ENCODE measurements at regions not wholly inside any gene's neighbourhood (a gene's known extent, or its start where the extent isn't known, plus 50 kb on each side); places are given as distances from the start of the nearest gene placed in this dataset.
"Not testable (repeated sequence)": the region's sequence is repeated elsewhere in the genome, so short reads cannot be mapped to it uniquely, and the experiment has no call there.

DNA sequence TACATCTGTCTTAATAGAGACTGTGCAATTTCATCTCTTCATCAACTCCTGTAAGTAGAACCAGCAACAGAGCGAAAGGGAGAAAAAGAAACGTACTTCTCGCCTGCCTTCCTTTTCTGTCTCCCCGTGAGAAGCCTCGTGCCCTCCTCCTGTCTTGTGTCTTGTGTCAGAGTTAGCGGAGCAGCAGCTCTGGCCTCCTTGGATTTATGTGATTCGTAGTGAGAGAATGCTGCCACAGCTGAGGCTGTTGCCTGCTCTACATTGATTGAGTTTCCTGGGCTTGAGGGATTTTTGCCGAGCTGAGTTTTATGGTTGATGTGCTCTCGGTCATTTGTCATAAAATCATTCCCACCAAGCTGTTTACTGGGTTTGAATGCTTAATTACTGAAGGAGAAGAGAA is 579.1 kb upstream of the RBFOX1 start:
- no peak overlapping the region for H3K4me3 ChIP-seq (ENCODE audit: low read depth, low read length, poor library complexity, severe bottlenecking)
- no peak overlapping the region for H2AFZ ChIP-seq (ENCODE audit: low read length)
- H3K9me3 ChIP-seq (ENCODE audit: low read length): no peaks in the 10 kb centered on the region

DNA sequence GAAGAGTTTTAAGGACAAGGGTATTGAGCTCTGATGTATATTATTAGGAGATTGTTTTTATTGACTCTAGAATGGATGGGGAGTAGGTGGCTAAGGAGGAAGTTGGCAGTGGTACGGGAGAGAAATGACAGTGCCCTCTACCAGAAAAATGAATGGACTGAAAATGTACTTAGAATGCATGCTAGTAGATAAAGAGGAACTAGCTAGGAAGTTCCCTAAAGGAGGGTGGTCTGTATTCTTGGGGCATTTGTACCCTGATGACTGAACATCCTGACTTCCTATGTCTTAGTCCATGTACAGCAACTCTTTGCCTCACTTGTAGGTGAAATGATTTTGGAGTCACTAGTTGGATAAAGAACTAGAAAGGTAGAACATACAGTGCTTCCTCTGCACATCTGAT is 581.5 kb upstream of the RBFOX1 start:
- BruUV-seq (replicated peaks): no TSS peak
- no peaks in the 10 kb centered on the region for H3K9me3 ChIP-seq (ENCODE audit: low read length)
- H3K9me2 ChIP-seq (ENCODE audit: insufficient read depth, low read length): no peaks in the 10 kb centered on the region
- no peak for TF ChIP-seq EZH2phosphoT487 (IDR thresholded peaks at IDR 0.05; ENCODE audit: borderline replicate concordance, low read depth, low read length)
- TF ChIP-seq, protein P1, sequence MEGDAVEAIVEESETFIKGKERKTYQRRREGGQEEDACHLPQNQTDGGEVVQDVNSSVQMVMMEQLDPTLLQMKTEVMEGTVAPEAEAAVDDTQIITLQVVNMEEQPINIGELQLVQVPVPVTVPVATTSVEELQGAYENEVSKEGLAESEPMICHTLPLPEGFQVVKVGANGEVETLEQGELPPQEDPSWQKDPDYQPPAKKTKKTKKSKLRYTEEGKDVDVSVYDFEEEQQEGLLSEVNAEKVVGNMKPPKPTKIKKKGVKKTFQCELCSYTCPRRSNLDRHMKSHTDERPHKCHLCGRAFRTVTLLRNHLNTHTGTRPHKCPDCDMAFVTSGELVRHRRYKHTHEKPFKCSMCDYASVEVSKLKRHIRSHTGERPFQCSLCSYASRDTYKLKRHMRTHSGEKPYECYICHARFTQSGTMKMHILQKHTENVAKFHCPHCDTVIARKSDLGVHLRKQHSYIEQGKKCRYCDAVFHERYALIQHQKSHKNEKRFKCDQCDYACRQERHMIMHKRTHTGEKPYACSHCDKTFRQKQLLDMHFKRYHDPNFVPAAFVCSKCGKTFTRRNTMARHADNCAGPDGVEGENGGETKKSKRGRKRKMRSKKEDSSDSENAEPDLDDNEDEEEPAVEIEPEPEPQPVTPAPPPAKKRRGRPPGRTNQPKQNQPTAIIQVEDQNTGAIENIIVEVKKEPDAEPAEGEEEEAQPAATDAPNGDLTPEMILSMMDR (conservative IDR thresholded peaks at IDR 0.05; ENCODE audit: low read length): no peak
- H3K4me2 ChIP-seq (ENCODE audit: low read length): no peak overlapping the region
- ChIA-PET POLR2A (interaction anchor here (0.8 kb wide), 1 partner anchor 1261 kb away, joined by 4 read pairs; no protein-coding TSS in a partner anchor), CTCF (ENCODE audit: unreplicated experiment) (no interaction called here)
- H3K4me3 ChIP-seq (ENCODE audit: low read depth, low read length, poor library complexity, severe bottlenecking): no peak overlapping the region
- no peaks in the 10 kb centered on the region for H4K20me1 ChIP-seq (ENCODE audit: insufficient read depth, low read length)
- H3K27ac ChIP-seq (ENCODE audit: low read depth, low read length, poor library complexity, severe bottlenecking): no peak overlapping the region
- DNase-seq (ENCODE audit: low spot score): no peak
- H3K79me2 ChIP-seq (ENCODE audit: insufficient read depth, low read depth, low read length): no peaks in the 10 kb centered on the region
- H3K36me3 ChIP-seq (ENCODE audit: insufficient read depth, low read length): no peaks in the 10 kb centered on the region
- intact Hi-C loops (cut with micrococcal nuclease; ENCODE audit: unreplicated experiment): no loop called here
- no peak overlapping the region for H2AFZ ChIP-seq (ENCODE audit: low read length)
- no peaks in the 10 kb centered on the region for H3K4me1 ChIP-seq (ENCODE audit: insufficient read depth, low read length, poor library complexity, severe bottlenecking)

More for the DNA sequence above, 579.1 kb upstream of the RBFOX1 start:
- Histone ChIP-seq H3K4me2 (ENCODE audit: low read length) (no peak overlapping the region), H3K36me3 (ENCODE audit: insufficient read depth, low read length) (no peaks in the 10 kb centered on the region), H3K4me1 (ENCODE audit: insufficient read depth, low read length, poor library complexity, severe bottlenecking) (no peaks in the 10 kb centered on the region), H3K27ac (ENCODE audit: low read depth, low read length, poor library complexity, severe bottlenecking) (no peak overlapping the region), H4K20me1 (ENCODE audit: insufficient read depth, low read length) (no peaks in the 10 kb centered on the region), H3K79me2 (ENCODE audit: insufficient read depth, low read depth, low read length) (no peaks in the 10 kb centered on the region), H3K9me2 (ENCODE audit: insufficient read depth, low read length) (no peaks in the 10 kb centered on the region)
- no TSS peak for BruUV-seq (replicated peaks)
- DNase-seq (ENCODE audit: low spot score): no peak
- ChIA-PET POLR2A (interaction anchor here (0.6 kb wide), 1 partner anchor 31 kb away, joined by 3 read pairs; no protein-coding TSS in a partner anchor), CTCF (ENCODE audit: unreplicated experiment) (no interaction called here)
- TF ChIP-seq, protein P1 (conservative IDR thresholded peaks at IDR 0.05; ENCODE audit: low read length): no peak
- TF ChIP-seq EZH2phosphoT487 (IDR thresholded peaks at IDR 0.05; ENCODE audit: borderline replicate concordance, low read depth, low read length): no peak
- intact Hi-C loops (cut with micrococcal nuclease; ENCODE audit: unreplicated experiment): no loop called here

DNA sequence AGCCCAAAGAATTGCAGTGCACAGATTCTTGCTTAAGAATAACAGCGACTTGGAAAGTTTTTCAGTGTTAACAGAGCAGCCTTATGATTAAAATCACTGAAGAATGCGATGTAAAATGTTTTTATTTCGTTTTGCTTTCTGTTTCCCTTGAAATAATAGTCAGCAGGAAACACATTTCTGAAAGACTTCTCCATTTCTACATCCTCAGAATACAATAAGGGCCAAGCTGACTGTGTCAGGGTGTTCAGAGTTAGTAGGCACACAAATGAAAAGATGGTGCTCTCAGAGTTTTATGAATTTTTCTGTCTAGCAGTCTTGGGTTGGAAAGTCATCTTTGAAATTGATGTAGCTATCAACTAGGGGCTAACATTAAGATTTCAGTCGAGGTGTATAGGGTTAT is 582.9 kb upstream of the RBFOX1 start:
- POLR2A ChIA-PET: no interaction called here
- CTCF ChIA-PET (ENCODE audit: unreplicated experiment): no interaction called here
- H3K9me3 ChIP-seq (ENCODE audit: low read length): no peaks in the 10 kb centered on the region
- no peak for TF ChIP-seq EZH2phosphoT487 (IDR thresholded peaks at IDR 0.05; ENCODE audit: borderline replicate concordance, low read depth, low read length)
- TF ChIP-seq, protein P1 (conservative IDR thresholded peaks at IDR 0.05; ENCODE audit: low read length): no peak
- H3K27ac ChIP-seq (ENCODE audit: low read depth, low read length, poor library complexity, severe bottlenecking): no peak overlapping the region
- H3K4me1 ChIP-seq (ENCODE audit: insufficient read depth, low read length, poor library complexity, severe bottlenecking): no peaks in the 10 kb centered on the region
- H2AFZ ChIP-seq (ENCODE audit: low read length): no peak overlapping the region
- no peaks in the 10 kb centered on the region for H4K20me1 ChIP-seq (ENCODE audit: insufficient read depth, low read length)
- no peak for DNase-seq (ENCODE audit: low spot score)
- H3K4me3 ChIP-seq (ENCODE audit: low read depth, low read length, poor library complexity, severe bottlenecking): no peak overlapping the region
- H3K4me2 ChIP-seq (ENCODE audit: low read length): no peak overlapping the region
- H3K36me3 ChIP-seq (ENCODE audit: insufficient read depth, low read length): no peaks in the 10 kb centered on the region
- BruUV-seq (replicated peaks): no TSS peak
- H3K79me2 ChIP-seq (ENCODE audit: insufficient read depth, low read depth, low read length): no peaks in the 10 kb centered on the region
- intact Hi-C loops (cut with micrococcal nuclease; ENCODE audit: unreplicated experiment): no loop called here
- H3K9me2 ChIP-seq (ENCODE audit: insufficient read depth, low read length): no peaks in the 10 kb centered on the region

GRCh38 chr16:6736302-6736701 is 596.3 kb upstream of the RBFOX1 start:
- POLR2A ChIA-PET; H3K4me1 ChIP-seq (ENCODE audit: insufficient read depth, low read length, poor library complexity, severe bottlenecking); H3K36me3 ChIP-seq (ENCODE audit: insufficient read depth, low read length); CTCF ChIA-PET (ENCODE audit: unreplicated experiment); H3K27ac ChIP-seq (ENCODE audit: low read depth, low read length, poor library complexity, severe bottlenecking); BruUV-seq (replicated peaks); H2AFZ ChIP-seq (ENCODE audit: low read length); H4K20me1 ChIP-seq (ENCODE audit: insufficient read depth, low read length); H3K4me2 ChIP-seq (ENCODE audit: low read length); H3K9me3 ChIP-seq (ENCODE audit: low read length); H3K4me3 ChIP-seq (ENCODE audit: low read depth, low read length, poor library complexity, severe bottlenecking); intact Hi-C loops (cut with micrococcal nuclease; ENCODE audit: unreplicated experiment); H3K9me2 ChIP-seq (ENCODE audit: insufficient read depth, low read length); DNase-seq (ENCODE audit: low spot score); H3K79me2 ChIP-seq (ENCODE audit: insufficient read depth, low read depth, low read length): not testable (repeated sequence)
